Fibroblast of skin of right biceps (primary cell): ENCODE measurements at regions not wholly inside any gene's neighbourhood (a gene's known extent, or its start where the extent isn't known, plus 50 kb on each side); places are given as distances from the start of the nearest gene placed in this dataset.

ENCODE experiments used
- DNase-seq: peaks from one replicate; pipeline ENCODE4 v3.0.0-alpha.2; 2013

GRCh38 chr4:4594285-4594920 is 52.6 kb upstream of the STX18 start:
- no peak for DNase-seq

DNA sequence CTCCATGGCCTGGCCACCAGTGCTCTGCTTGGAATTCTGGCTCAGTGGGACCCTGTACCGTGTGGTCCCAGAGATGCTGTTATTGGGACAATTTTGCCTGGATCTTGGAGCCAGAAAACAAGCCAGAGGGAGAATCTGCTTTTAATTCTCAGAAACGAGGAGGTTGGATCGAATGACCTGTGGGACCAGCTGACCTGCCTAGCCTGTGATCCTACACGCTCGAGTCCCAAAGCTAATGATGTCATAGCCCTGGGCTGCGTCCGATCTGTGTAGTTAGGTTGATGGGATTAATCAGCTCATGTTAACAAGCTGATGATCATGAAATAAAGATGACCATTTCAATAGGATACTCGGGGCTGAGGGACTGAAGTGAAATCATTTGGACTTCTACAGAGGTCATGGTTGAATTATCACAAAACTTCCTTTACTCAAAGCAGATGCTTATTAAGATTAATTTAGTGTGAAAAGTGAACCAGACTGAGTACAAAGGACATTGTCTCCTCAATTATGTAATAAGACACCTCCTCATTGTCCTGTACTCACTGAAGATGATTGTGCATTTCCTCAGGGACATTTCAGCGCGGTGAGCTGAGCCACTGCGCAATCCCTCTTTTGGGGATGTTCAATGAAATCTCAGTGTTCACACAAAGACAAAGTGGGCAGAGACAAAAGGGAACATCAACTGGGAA is 51.9 kb upstream of the STX18 start:
- no peak for DNase-seq

- no peak for DNase-seq
These were observed 50.6 kb upstream of the STX18 start for GRCh38 chr4:4592414-4592813.
